Sigmoid colon (tissue), 6 donors: ENCODE measurements at regions not wholly inside any gene's neighbourhood (a gene's known extent, or its start where the extent isn't known, plus 50 kb on each side); places are given as distances from the start of the nearest gene placed in this dataset.

ENCODE experiments used
- DNase-seq: peaks from one replicate; pipeline ENCODE4 v3.0.0-alpha.2; 2019
- H3K27ac ChIP-seq, 4 donors: fragments of 200-600 bp; sonication (generic); one replicate each; pipeline ENCODE4 v1.5.1; 2016 to 2019; ENCODE audit warnings: mild to moderate bottlenecking in 1 of 4
- H3K27me3 ChIP-seq, 3 donors: fragments of 200-600 bp; sonication (generic); one replicate each; pipeline ENCODE4 v1.5.1; 2019; ENCODE audit warnings: mild to moderate bottlenecking in 1 of 3
- H3K36me3 ChIP-seq, 4 donors: fragments of 200-600 bp; sonication (generic); one replicate each; pipeline ENCODE4 v1.5.1; 2016 to 2019
- H3K4me1 ChIP-seq, 4 donors: fragments of 200-600 bp; sonication (generic); one replicate each; pipeline ENCODE4 v1.5.1; 2017 to 2019
- H3K4me3 ChIP-seq, 4 donors: fragments of 200-600 bp; sonication (generic); one replicate each; pipeline ENCODE4 v1.5.1; 2017 to 2019; ENCODE audit warnings: mild to moderate bottlenecking in 2 of 4, moderate library complexity in 1 of 4
- H3K9me3 ChIP-seq, 4 donors: fragments of 200-600 bp in 3 of 4; sonication (generic) in 3 of 4; one replicate each; pipeline versions ENCODE4 v1.5.1 to v1.6.1; 2013 to 2019
- CTCF ChIP-seq, 4 experiments: fragments of 450-650 bp in 3 of 4; fragments of 200-600 bp in 1 of 4; IDR thresholded peaks; one replicate each; pipeline ENCODE4 v1.5.1; 2016 to 2019; ENCODE audit warnings: antibody characterized with exemption in 4 of 4, mild to moderate bottlenecking in 3 of 4, moderate library complexity in 2 of 4
- EP300 ChIP-seq, 4 donors: sonication (generic); formaldehyde crosslinking; IDR thresholded peaks; one replicate each; pipeline ENCODE4 v1.6.1; 2017; ENCODE audit warnings: antibody characterized with exemption in 4 of 4
- POLR2A ChIP-seq, 2 donors: fragments of 450-650 bp; IDR thresholded peaks; one replicate each; pipeline ENCODE4 v1.6.1; 2016; ENCODE audit warnings: antibody characterized with exemption in 2 of 2, mild to moderate bottlenecking in 2 of 2, moderate library complexity in 2 of 2
- POLR2AphosphoS5 ChIP-seq, 4 donors: sonication (generic); formaldehyde crosslinking; IDR thresholded peaks; one replicate each; pipeline ENCODE4 v1.6.1; 2017; ENCODE audit warnings: antibody characterized with exemption in 4 of 4
- WGBS, 2 donors: extraction: QIAGEN DNeasy Blood & Tissue Kit; methylation state at CpG; one replicate each; pipeline ENCODE4 v1.1.7; 2013; 5-methylcytosine and 5-hydroxymethylcytosine counted together
- intact Hi-C: fragments of 100-400 bp; cut with DNase I; formaldehyde crosslinking; loops from one replicate; pipeline ENCODE4 v1.15.1; 2023
- donor health status: healthy with polysubstance abuse.
- donor health status: healthy.

- WGBS, 2 donors = 57 to 71% methylated on average over 5 of the region's 5 CpGs
- no peak for DNase-seq
- H3K4me3 ChIP-seq = no peak overlapping the region
- no peak overlapping the region for H3K27ac ChIP-seq
- H3K27me3 ChIP-seq = no peaks in the 10 kb centered on the region
- H3K36me3 ChIP-seq = no peaks in the 10 kb centered on the region
- H3K9me3 ChIP-seq = no peaks in the 10 kb centered on the region
- peaks cover 0 to 10% (median 0%) of the 10 kb centered on the region in 4 donors for H3K4me1 ChIP-seq
- intact Hi-C loops = no loop called here
- TF ChIP-seq POLR2AphosphoS5 (IDR thresholded peaks at IDR 0.05) = no peak
Measured at GRCh38 chr11:92667486-92668152, 301.8 kb upstream of the MTNR1B start.

GRCh38 chr11:92670308-92670890 is 299.1 kb upstream of the MTNR1B start:
- Histone ChIP-seq H3K36me3 (no peaks in the 10 kb centered on the region), H3K4me3 (no peak overlapping the region), H3K4me1 (peaks cover 0 to 10% (median 0%) of the 10 kb centered on the region in 4 donors), H3K27ac (no peak overlapping the region), H3K9me3 (no peaks in the 10 kb centered on the region), H3K27me3 (no peaks in the 10 kb centered on the region)
- DNase-seq = no peak
- WGBS, 2 donors = 64% methylated on average over 3 of the region's 3 CpGs
- TF ChIP-seq POLR2A (IDR thresholded peaks at IDR 0.05) (no peak), CTCF (IDR thresholded peaks at IDR 0.05) (no peak), EP300 (IDR thresholded peaks at IDR 0.05) (no peak), POLR2AphosphoS5 (IDR thresholded peaks at IDR 0.05) (no peak)
- intact Hi-C loops = no loop called here

- no peak for TF ChIP-seq EP300 (IDR thresholded peaks at IDR 0.05)
- 91 to 92% methylated on average over 6 of the region's 6 CpGs for WGBS, 2 donors
- Histone ChIP-seq H3K27ac (no peak overlapping the region), H3K36me3 (no peaks in the 10 kb centered on the region), H3K9me3 (no peaks in the 10 kb centered on the region), H3K4me3 (no peak overlapping the region), H3K27me3 (no peaks in the 10 kb centered on the region), H3K4me1 (peaks cover 0 to 10% (median 0%) of the 10 kb centered on the region in 4 donors)
- intact Hi-C loops = no loop called here
- no peak for DNase-seq
Measured at GRCh38 chr11:92671081-92671480, 298.4 kb upstream of the MTNR1B start.

GRCh38 chr11:92675303-92675702 is 294.1 kb upstream of the MTNR1B start:
- H3K9me3 ChIP-seq = no peaks in the 10 kb centered on the region
- TF ChIP-seq POLR2AphosphoS5 (IDR thresholded peaks at IDR 0.05) = no peak
- no peak for TF ChIP-seq POLR2A (IDR thresholded peaks at IDR 0.05)
- no peak for TF ChIP-seq EP300 (IDR thresholded peaks at IDR 0.05)
- TF ChIP-seq CTCF (IDR thresholded peaks at IDR 0.05) = no peak
- peaks cover 0 to 5% (median 0%) of the 10 kb centered on the region in 4 donors for H3K4me1 ChIP-seq
- no peaks in the 10 kb centered on the region for H3K27me3 ChIP-seq
- WGBS, 2 donors = 11 to 67% methylated on average over 1 of the region's 1 CpG
- intact Hi-C loops = no loop called here
- H3K4me3 ChIP-seq = no peak overlapping the region
- no peak for DNase-seq
- no peaks in the 10 kb centered on the region for H3K36me3 ChIP-seq
- no peak overlapping the region for H3K27ac ChIP-seq

GRCh38 chr11:92675810-92676209 is 293.6 kb upstream of the MTNR1B start:
- Histone ChIP-seq H3K27me3 (no peaks in the 10 kb centered on the region), H3K27ac (no peak overlapping the region), H3K4me1 (no peaks in the 10 kb centered on the region), H3K36me3 (no peaks in the 10 kb centered on the region), H3K9me3 (no peaks in the 10 kb centered on the region), H3K4me3 (no peak overlapping the region)
- 54 to 86% methylated on average over 3 of the region's 3 CpGs for WGBS, 2 donors
- TF ChIP-seq POLR2AphosphoS5 (IDR thresholded peaks at IDR 0.05) (no peak), POLR2A (IDR thresholded peaks at IDR 0.05) (no peak), EP300 (IDR thresholded peaks at IDR 0.05) (no peak), CTCF (IDR thresholded peaks at IDR 0.05) (no peak)
- DNase-seq = no peak
- intact Hi-C loops = no loop called here
